ENCODE measurements at regions not wholly inside any gene's neighbourhood (a gene's known extent, or its start where the extent isn't known, plus 50 kb on each side); places are given as distances from the start of the nearest gene placed in this dataset.
A peak's percentile ranks its signal among the peaks of the same experiment; 100 is the strongest.

- intact Hi-C loops (cut with DNase I) = no loop called here
- Histone ChIP-seq H3K27ac (no peak overlapping the region), H3K4me3 (no peak overlapping the region), H3K36me3 (no peaks in the 10 kb centered on the region), H3K4me1 (no peaks in the 10 kb centered on the region), H3K9me3 (no peaks in the 10 kb centered on the region), H3K27me3 (no peaks in the 10 kb centered on the region)
- TF ChIP-seq, protein P1, sequence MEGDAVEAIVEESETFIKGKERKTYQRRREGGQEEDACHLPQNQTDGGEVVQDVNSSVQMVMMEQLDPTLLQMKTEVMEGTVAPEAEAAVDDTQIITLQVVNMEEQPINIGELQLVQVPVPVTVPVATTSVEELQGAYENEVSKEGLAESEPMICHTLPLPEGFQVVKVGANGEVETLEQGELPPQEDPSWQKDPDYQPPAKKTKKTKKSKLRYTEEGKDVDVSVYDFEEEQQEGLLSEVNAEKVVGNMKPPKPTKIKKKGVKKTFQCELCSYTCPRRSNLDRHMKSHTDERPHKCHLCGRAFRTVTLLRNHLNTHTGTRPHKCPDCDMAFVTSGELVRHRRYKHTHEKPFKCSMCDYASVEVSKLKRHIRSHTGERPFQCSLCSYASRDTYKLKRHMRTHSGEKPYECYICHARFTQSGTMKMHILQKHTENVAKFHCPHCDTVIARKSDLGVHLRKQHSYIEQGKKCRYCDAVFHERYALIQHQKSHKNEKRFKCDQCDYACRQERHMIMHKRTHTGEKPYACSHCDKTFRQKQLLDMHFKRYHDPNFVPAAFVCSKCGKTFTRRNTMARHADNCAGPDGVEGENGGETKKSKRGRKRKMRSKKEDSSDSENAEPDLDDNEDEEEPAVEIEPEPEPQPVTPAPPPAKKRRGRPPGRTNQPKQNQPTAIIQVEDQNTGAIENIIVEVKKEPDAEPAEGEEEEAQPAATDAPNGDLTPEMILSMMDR (IDR thresholded peaks at IDR 0.05) = no peak
- no peak for DNase-seq
- ATAC-seq = no peak
Observed at GRCh38 chr11:129731316-129731715, 84.3 kb upstream of the TMEM45B start.

DNA sequence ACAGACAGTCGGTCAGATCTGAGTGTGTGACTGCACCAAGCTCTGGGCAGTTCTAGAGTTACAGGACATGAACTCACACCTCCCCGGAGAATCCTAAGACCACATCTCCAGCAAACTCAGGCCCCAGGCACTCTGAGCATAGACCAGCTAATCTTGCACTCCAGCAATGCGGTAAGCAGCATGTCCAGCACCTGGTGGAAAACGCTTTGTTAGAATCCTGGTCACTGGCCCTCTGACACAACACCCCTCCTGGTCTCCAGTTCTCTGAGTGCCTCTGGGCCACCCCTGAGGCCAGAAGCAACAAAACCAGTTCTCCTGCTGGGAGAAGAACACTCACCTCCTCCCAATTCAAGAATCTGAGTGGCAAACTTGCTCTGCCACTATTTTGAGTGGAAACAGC lies 82.7 kb upstream of the TMEM45B start:
- peak; percentile 59 for ATAC-seq
- intact Hi-C loops (cut with DNase I) = no loop called here
- TF ChIP-seq, protein P1 (IDR thresholded peaks at IDR 0.05) = no peak
- Histone ChIP-seq H3K4me3 (no peak overlapping the region), H3K27me3 (peaks cover 5% of the 10 kb centered on the region), H3K4me1 (no peaks in the 10 kb centered on the region), H3K9me3 (no peaks in the 10 kb centered on the region), H3K27ac (no peak overlapping the region), H3K36me3 (no peaks in the 10 kb centered on the region)
- no peak for DNase-seq

GRCh38 chr11:129733384-129733783 lies 82.3 kb upstream of the TMEM45B start:
- Histone ChIP-seq H3K27me3 (peaks cover 5% of the 10 kb centered on the region), H3K4me3 (no peak overlapping the region), H3K36me3 (no peaks in the 10 kb centered on the region), H3K9me3 (no peaks in the 10 kb centered on the region), H3K27ac (no peak overlapping the region), H3K4me1 (no peaks in the 10 kb centered on the region)
- DNase-seq (no peak), ATAC-seq (no peak)
- TF ChIP-seq, protein P1 (IDR thresholded peaks at IDR 0.05) = no peak
- intact Hi-C loops (cut with DNase I) = no loop called here

DNA sequence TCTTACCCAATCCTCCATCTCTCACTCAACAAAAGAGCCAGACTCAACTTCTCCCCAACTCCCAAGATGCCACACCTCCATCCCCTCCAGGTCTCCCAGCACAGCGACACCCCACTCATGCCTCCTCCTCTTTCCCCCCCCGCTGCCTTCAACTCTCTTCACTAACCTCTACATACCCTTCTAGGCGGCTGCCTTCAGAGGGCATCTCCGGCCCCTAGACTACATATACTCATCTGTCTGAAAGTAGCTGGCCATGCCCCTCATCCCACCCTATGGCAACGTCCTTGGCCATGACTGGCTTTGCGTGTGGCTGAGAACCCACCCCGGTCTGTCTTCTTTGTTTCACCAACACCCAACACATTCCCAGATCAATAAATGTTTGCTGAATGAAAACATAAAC lies 81.7 kb upstream of the TMEM45B start:
- no peak for ATAC-seq
- no peaks in the 10 kb centered on the region for H3K36me3 ChIP-seq
- intact Hi-C loops (cut with DNase I) = no loop called here
- peaks cover 5% of the 10 kb centered on the region for H3K27me3 ChIP-seq
- no peak for DNase-seq
- H3K4me3 ChIP-seq = no peak overlapping the region
- no peak overlapping the region for H3K27ac ChIP-seq
- TF ChIP-seq, protein P1 (IDR thresholded peaks at IDR 0.05) = no peak
- H3K4me1 ChIP-seq = no peaks in the 10 kb centered on the region
- no peaks in the 10 kb centered on the region for H3K9me3 ChIP-seq

DNA sequence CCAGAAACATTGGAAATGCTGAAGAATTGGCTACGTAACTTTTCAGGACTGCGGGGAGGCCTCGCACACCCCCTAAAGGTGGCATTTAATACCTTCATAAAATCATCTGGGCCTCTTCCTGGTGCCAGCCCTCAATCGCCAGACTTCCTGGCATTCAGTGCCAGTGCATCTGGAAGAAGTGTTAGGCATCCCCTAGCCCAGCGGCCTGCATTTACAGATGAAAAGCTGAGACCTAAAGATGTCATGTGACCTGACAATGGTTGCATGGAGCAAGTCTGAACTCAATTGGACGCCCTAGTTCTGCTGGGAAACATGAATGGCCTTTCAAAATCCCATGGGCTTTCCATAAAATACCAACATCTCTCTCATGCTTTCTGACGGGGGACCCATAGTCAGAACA lies 81.0 kb upstream of the TMEM45B start:
- H3K27ac ChIP-seq = no peak overlapping the region
- no peaks in the 10 kb centered on the region for H3K9me3 ChIP-seq
- intact Hi-C loops (cut with DNase I) = no loop called here
- ATAC-seq = no peak
- DNase-seq = no peak
- no peaks in the 10 kb centered on the region for H3K4me1 ChIP-seq
- peaks cover 5% of the 10 kb centered on the region for H3K27me3 ChIP-seq
- H3K36me3 ChIP-seq = no peaks in the 10 kb centered on the region
- H3K4me3 ChIP-seq = no peak overlapping the region
- TF ChIP-seq, protein P1 (IDR thresholded peaks at IDR 0.05) = no peak

DNA sequence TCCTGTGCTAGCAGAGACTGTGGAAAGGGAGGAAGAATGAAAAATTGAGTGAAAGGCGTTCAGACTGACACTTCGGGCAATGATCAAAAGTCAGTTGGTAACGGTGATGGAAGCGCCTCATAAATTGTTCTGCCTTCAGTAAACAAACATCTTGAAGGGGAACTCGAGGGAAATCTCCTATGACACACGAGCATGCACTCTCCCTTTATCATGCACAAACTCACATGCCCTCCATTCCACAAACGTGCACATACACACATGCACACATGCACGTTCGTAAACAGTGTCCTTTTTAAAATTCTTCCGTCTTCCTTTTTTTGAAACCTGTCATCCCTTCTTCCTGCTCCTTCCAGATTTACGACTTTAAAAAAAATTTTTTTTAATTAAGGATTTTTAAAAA lies 77.8 kb upstream of the TMEM45B start:
- Histone ChIP-seq H3K9me3 (no peaks in the 10 kb centered on the region), H3K4me1 (no peaks in the 10 kb centered on the region), H3K27ac (no peak overlapping the region), H3K27me3 (peaks cover 5% of the 10 kb centered on the region), H3K4me3 (no peak overlapping the region), H3K36me3 (no peaks in the 10 kb centered on the region)
- intact Hi-C loops (cut with DNase I) = no loop called here
- ATAC-seq (no peak), DNase-seq (no peak)
- TF ChIP-seq, protein P1 (IDR thresholded peaks at IDR 0.05) = no peak

Data from upper lobe of right lung (tissue), 1 donor.